Endothelial cell of umbilical vein (primary cell): ENCODE measurements at regions not wholly inside any gene's neighbourhood (a gene's known extent, or its start where the extent isn't known, plus 50 kb on each side); places are given as distances from the start of the nearest gene placed in this dataset.

Experiments used
- BruUV-seq: library from RNA; stranded (reverse); fragments of 400-500 nt; replicated peaks from 2 replicates; lab custom pipeline; 2021; lab: Mats Ljungman, UMichigan
- CTCF ChIA-PET: fragments of 300-600, 350-600 bp; sonication (Branson Sonifier 250); formaldehyde crosslinking; loops from one replicate; lab custom pipeline; 2021; ENCODE audit warnings: antibody characterized with exemption, inconsistent platforms; lab: Charles Lee
- POLR2A ChIA-PET: fragments of 300-600, 350-600 bp; sonication (Branson Sonifier 250); formaldehyde crosslinking; loops from one replicate; lab custom pipeline; 2021; ENCODE audit warnings: antibody characterized with exemption, inconsistent platforms; lab: Charles Lee
- DNase-seq: peaks from one replicate; pipeline ENCODE4 v3.0.0-alpha.2; 2011; ENCODE audit warnings: low read depth, low spot score
- FAIRE-seq: peaks from 2 replicates; lab custom pipeline; 2011; peaks lifted over from hg19 to GRCh38; lab: Jason Lieb, UNC
- H2AFZ ChIP-seq: 2 replicates; pipeline ENCODE4 v1.6.0; 2012; ENCODE audit warnings: low read depth, low read length, control low read depth, inconsistent platforms
- H3K27ac ChIP-seq: 2 replicates; pipeline ENCODE4 v1.5.1; 2011; ENCODE audit warnings: low read depth, mild to moderate bottlenecking, control low read depth, low read length, moderate library complexity; ENCODE audit not compliant: insufficient read depth
- H3K27me3 ChIP-seq, 2 experiments: 2 replicates each; pipeline versions ENCODE4 v1.6.0 to v1.6.1; 2011; ENCODE audit warnings: low read length in 2 of 2, mixed read lengths in 1 of 2; ENCODE audit not compliant: control insufficient read depth in 2 of 2, insufficient read depth in 2 of 2
- H3K36me3 ChIP-seq, 2 experiments: 2 replicates in 1 of 2; 3 replicates in 1 of 2; pipeline ENCODE4 v1.5.1; 2011; ENCODE audit warnings: low read length in 2 of 2, mild to moderate bottlenecking in 1 of 2, moderate library complexity in 1 of 2; ENCODE audit not compliant: control insufficient read depth in 2 of 2, insufficient read depth in 2 of 2; ENCODE audit errors: extremely low read depth in 1 of 2
- H3K4me1 ChIP-seq: 3 replicates; pipeline ENCODE4 v1.5.1; 2011; ENCODE audit warnings: mild to moderate bottlenecking, low read length; ENCODE audit not compliant: control insufficient read depth, insufficient read depth; ENCODE audit errors: extremely low read depth
- H3K4me2 ChIP-seq: 2 replicates; pipeline ENCODE4 v1.6.1; 2011; ENCODE audit warnings: low read length, control low read depth, mixed read lengths; ENCODE audit not compliant: insufficient read depth
- H3K4me3 ChIP-seq, 3 experiments: fragments of 200-600 bp in 1 of 3; sonication (generic), shearing (Covaris generic) in 1 of 3; replicated peaks in 1 of 3; 2 replicates each; pipeline ENCODE4 v1.5.1; 2011 to 2016; ENCODE audit warnings: control low read depth in 3 of 3, low read length in 3 of 3, mild to moderate bottlenecking in 2 of 3, inconsistent platforms in 1 of 3, low read depth in 1 of 3, moderate library complexity in 1 of 3; ENCODE audit not compliant: insufficient read depth in 1 of 3
- H3K79me2 ChIP-seq: 2 replicates; pipeline ENCODE4 v1.6.0; 2012; ENCODE audit warnings: low read length, inconsistent platforms; ENCODE audit not compliant: control insufficient read depth, insufficient read depth
- H3K9ac ChIP-seq: replicated peaks from 2 replicates; pipeline ENCODE3; 2011; ENCODE audit warnings: low read length, control low read depth; ENCODE audit not compliant: insufficient read depth; ENCODE audit errors: extremely low read depth
- H3K9me1 ChIP-seq: replicated peaks from 3 replicates; pipeline ENCODE4 v1.6.0; 2011; ENCODE audit warnings: mild to moderate bottlenecking, low read length; ENCODE audit not compliant: control insufficient read depth, insufficient read depth; ENCODE audit errors: extremely low read depth
- H3K9me3 ChIP-seq: replicated peaks from 2 replicates; pipeline ENCODE4 v1.5.1; 2012; ENCODE audit warnings: low read length, inconsistent platforms; ENCODE audit not compliant: control insufficient read depth, insufficient read depth
- H4K20me1 ChIP-seq: replicated peaks from 2 replicates; pipeline ENCODE3; 2011; ENCODE audit warnings: mild to moderate bottlenecking, low read length; ENCODE audit not compliant: control insufficient read depth, insufficient read depth; ENCODE audit errors: extremely low read depth
- CTCF ChIP-seq, 2 donors: IDR thresholded peaks; 1 replicate in 1 of 2; 2 replicates in 1 of 2; pipeline ENCODE4 v1.5.1; 2011; ENCODE audit warnings: low read length in 2 of 2, mild to moderate bottlenecking in 2 of 2, moderate library complexity in 2 of 2, control low read depth in 1 of 2, inconsistent platforms in 1 of 2, low read depth in 1 of 2; ENCODE audit not compliant: insufficient read depth in 1 of 2; ENCODE audit errors: extremely low read depth in 1 of 2
- EZH2 ChIP-seq: IDR thresholded peaks from 2 replicates; pipeline ENCODE4 v1.6.1; 2012; ENCODE audit warnings: borderline replicate concordance, low read depth, mild to moderate bottlenecking, moderate library complexity, low read length, inconsistent platforms; ENCODE audit not compliant: severe bottlenecking
- FOS ChIP-seq: IDR thresholded peaks from 2 replicates; pipeline ENCODE4 v1.6.1; 2011; ENCODE audit warnings: mild to moderate bottlenecking, low read length, moderate library complexity, borderline replicate concordance; ENCODE audit not compliant: insufficient read depth
- GATA2 ChIP-seq: IDR thresholded peaks from 2 replicates; pipeline ENCODE4 v1.7.0; 2011; ENCODE audit warnings: low read depth, mild to moderate bottlenecking, moderate library complexity, mixed read lengths, low read length; ENCODE audit not compliant: insufficient read length, insufficient read depth
- JUN ChIP-seq: IDR thresholded peaks from 2 replicates; pipeline ENCODE4 v1.6.1; 2011; ENCODE audit warnings: borderline replicate concordance, low read depth; ENCODE audit not compliant: insufficient read length, insufficient read depth
- MAX ChIP-seq: IDR thresholded peaks from 2 replicates; pipeline ENCODE4 v1.6.1; 2011; ENCODE audit not compliant: insufficient read depth, insufficient read length
- MYC ChIP-seq: IDR thresholded peaks from one replicate; pipeline ENCODE4 v1.6.1; 2011; ENCODE audit warnings: mild to moderate bottlenecking, low read depth, low read length
- POLR2A ChIP-seq: IDR thresholded peaks from 2 replicates; pipeline ENCODE4 v1.6.1; 2012; ENCODE audit warnings: low read depth, mild to moderate bottlenecking, control low read depth, low read length
- POLR2AphosphoS5 ChIP-seq: IDR thresholded peaks from 2 replicates; pipeline ENCODE4 v1.6.1; 2012; ENCODE audit warnings: low read depth, mild to moderate bottlenecking, control low read depth, low read length, moderate library complexity; ENCODE audit not compliant: insufficient read depth
- dilution Hi-C: fragments of 300-500 bp; cut with MboI; formaldehyde crosslinking; loops from one replicate; pipeline ENCODE4 v1.15.0; 2019; ENCODE audit warnings: low sequenced_read_pairs; ENCODE audit not compliant: extremely low pct_ligation_motif_present
- intact Hi-C: fragments of 100-400 bp; cut with micrococcal nuclease; formaldehyde crosslinking; loops from one replicate; pipeline ENCODE4 v1.10.0; 2022

- Histone ChIP-seq H3K4me2 (no peak overlapping the region), H4K20me1 (no peaks in the 10 kb centered on the region), H3K27me3 (no peaks in the 10 kb centered on the region), H3K27ac (no peak overlapping the region), H3K4me1 (no peaks in the 10 kb centered on the region), H3K79me2 (no peaks in the 10 kb centered on the region), H3K9me3 (peaks cover 8% of the 10 kb centered on the region), H3K9ac (no peak overlapping the region), H2AFZ (no peak overlapping the region), H3K4me3 (no peak overlapping the region), H3K9me1 (no peaks in the 10 kb centered on the region), H3K36me3 (no peaks in the 10 kb centered on the region)
- TF ChIP-seq POLR2A (no peak), FOS (no peak), CTCF (IDR thresholded peaks at IDR 0.05; ENCODE audit: extremely low read depth in 1 of 2, insufficient read depth in 1 of 2, low read depth in 1 of 2, low read length in 2 of 2) (no peak), MAX (no peak), GATA2 (no peak), POLR2AphosphoS5 (no peak), EZH2 (no peak), MYC (no peak), JUN (no peak)
- dilution Hi-C loops, result no loop called here
- FAIRE-seq, result no peak
- ChIA-PET CTCF (no interaction called here), POLR2A (no interaction called here)
- intact Hi-C loops, result no loop called here
- DNase-seq, result no peak
- BruUV-seq, result no TSS peak
Observed at GRCh38 chr4:22991576-22991975, 298.8 kb downstream of the GBA3 start.
